ENCODE measurements at regions not wholly inside any gene's neighbourhood (a gene's known extent, or its start where the extent isn't known, plus 50 kb on each side); places are given as distances from the start of the nearest gene placed in this dataset.
"Not testable (repeated sequence)": the region's sequence is repeated elsewhere in the genome, so short reads cannot be mapped to it uniquely, and the experiment has no call there.

GRCh38 chr4:49320725-49321410 is 334.8 kb downstream of the CWH43 start:
- H3K4me3 Mint-ChIP-seq; H4K20me1 ChIP-seq (ENCODE audit: insufficient read depth, low read length); H3K36me3 ChIP-seq (replicated peaks in 1 of 2; ENCODE audit: control insufficient read depth in 1 of 2, insufficient read depth in 2 of 2, low read length in 2 of 2); H2AFZ ChIP-seq (ENCODE audit: insufficient read depth, low read depth, low read length, poor library complexity, severe bottlenecking); H3K4me1 Mint-ChIP-seq; intact Hi-C loops (cut with micrococcal nuclease); H3K79me2 ChIP-seq (ENCODE audit: insufficient read depth, low read length); H3K27ac ChIP-seq (ENCODE audit: low read depth in 1 of 2, low read length in 2 of 2); H3K36me3 Mint-ChIP-seq; H3K27ac Mint-ChIP-seq; H3K27me3 Mint-ChIP-seq (ENCODE audit: low read depth in 3 of 3); H3K4me1 ChIP-seq (ENCODE audit: control insufficient read depth in 1 of 2, insufficient read depth in 2 of 2, low read length in 2 of 2); H3K9ac ChIP-seq (ENCODE audit: insufficient read depth, low read length, poor library complexity, severe bottlenecking); H3K4me2 ChIP-seq (replicated peaks; ENCODE audit: extremely low read depth, low read length, poor library complexity, severe bottlenecking); H3K4me3 ChIP-seq (replicated peaks in 1 of 3; ENCODE audit: low read depth in 2 of 3, low read length in 3 of 3); H3K27me3 ChIP-seq (ENCODE audit: control insufficient read depth in 2 of 2, insufficient read depth in 2 of 2, low read length in 2 of 2); DNase-seq: not testable (repeated sequence)
- H3K9me3 Mint-ChIP-seq: peaks cover 28 to 41% (median 33%) of the 10 kb centered on the region in 7 donors
- H3K9me3 ChIP-seq (replicated peaks in 1 of 2; ENCODE audit: control insufficient read depth in 1 of 2, insufficient read depth in 1 of 2, low read length in 2 of 2): peaks cover 30 to 32% of the 10 kb centered on the region in 2 donors
- 71% methylated on average over 1 of the region's 24 CpGs for WGBS (ENCODE audit: insufficient coverage)

- H3K27me3 ChIP-seq (ENCODE audit: control insufficient read depth in 2 of 2, insufficient read depth in 2 of 2, low read length in 2 of 2); H3K4me3 ChIP-seq (replicated peaks in 1 of 3; ENCODE audit: low read depth in 2 of 3, low read length in 3 of 3); H3K27ac Mint-ChIP-seq; H4K20me1 ChIP-seq (ENCODE audit: insufficient read depth, low read length); H3K36me3 ChIP-seq (replicated peaks in 1 of 2; ENCODE audit: control insufficient read depth in 1 of 2, insufficient read depth in 2 of 2, low read length in 2 of 2); H3K9ac ChIP-seq (ENCODE audit: insufficient read depth, low read length, poor library complexity, severe bottlenecking); H3K27me3 Mint-ChIP-seq (ENCODE audit: low read depth in 3 of 3); H3K27ac ChIP-seq (ENCODE audit: low read depth in 1 of 2, low read length in 2 of 2); H3K4me2 ChIP-seq (replicated peaks; ENCODE audit: extremely low read depth, low read length, poor library complexity, severe bottlenecking); H3K79me2 ChIP-seq (ENCODE audit: insufficient read depth, low read length); H3K4me1 Mint-ChIP-seq; H3K4me3 Mint-ChIP-seq; H3K36me3 Mint-ChIP-seq; DNase-seq; H3K4me1 ChIP-seq (ENCODE audit: control insufficient read depth in 1 of 2, insufficient read depth in 2 of 2, low read length in 2 of 2); intact Hi-C loops (cut with micrococcal nuclease); H2AFZ ChIP-seq (ENCODE audit: insufficient read depth, low read depth, low read length, poor library complexity, severe bottlenecking): not testable (repeated sequence)
- peaks cover 23 to 36% (median 29%) of the 10 kb centered on the region in 7 donors for H3K9me3 Mint-ChIP-seq
- peaks cover 28 to 30% of the 10 kb centered on the region in 2 donors for H3K9me3 ChIP-seq (replicated peaks in 1 of 2; ENCODE audit: control insufficient read depth in 1 of 2, insufficient read depth in 1 of 2, low read length in 2 of 2)
- 85% methylated on average over 6 of the region's 12 CpGs for WGBS (ENCODE audit: insufficient coverage)
These were observed 335.6 kb downstream of the CWH43 start for GRCh38 chr4:49321511-49322300.

GRCh38 chr4:49322610-49323572 is 336.8 kb downstream of the CWH43 start:
- WGBS (ENCODE audit: insufficient coverage): 77% methylated on average over 21 of the region's 22 CpGs
- H3K4me1 ChIP-seq (ENCODE audit: control insufficient read depth in 1 of 2, insufficient read depth in 2 of 2, low read length in 2 of 2); H3K79me2 ChIP-seq (ENCODE audit: insufficient read depth, low read length); H3K4me3 Mint-ChIP-seq; intact Hi-C loops (cut with micrococcal nuclease); H3K4me3 ChIP-seq (replicated peaks in 1 of 3; ENCODE audit: low read depth in 2 of 3, low read length in 3 of 3); H3K4me2 ChIP-seq (replicated peaks; ENCODE audit: extremely low read depth, low read length, poor library complexity, severe bottlenecking); H3K27me3 Mint-ChIP-seq (ENCODE audit: low read depth in 3 of 3); DNase-seq; H3K27ac Mint-ChIP-seq; H3K27me3 ChIP-seq (ENCODE audit: control insufficient read depth in 2 of 2, insufficient read depth in 2 of 2, low read length in 2 of 2); H4K20me1 ChIP-seq (ENCODE audit: insufficient read depth, low read length); H3K27ac ChIP-seq (ENCODE audit: low read depth in 1 of 2, low read length in 2 of 2); H2AFZ ChIP-seq (ENCODE audit: insufficient read depth, low read depth, low read length, poor library complexity, severe bottlenecking); H3K36me3 ChIP-seq (replicated peaks in 1 of 2; ENCODE audit: control insufficient read depth in 1 of 2, insufficient read depth in 2 of 2, low read length in 2 of 2); H3K9ac ChIP-seq (ENCODE audit: insufficient read depth, low read length, poor library complexity, severe bottlenecking); H3K4me1 Mint-ChIP-seq; H3K36me3 Mint-ChIP-seq: not testable (repeated sequence)
- peaks cover 28 to 30% of the 10 kb centered on the region in 2 donors for H3K9me3 ChIP-seq (replicated peaks in 1 of 2; ENCODE audit: control insufficient read depth in 1 of 2, insufficient read depth in 1 of 2, low read length in 2 of 2)
- peaks cover 22 to 34% (median 27%) of the 10 kb centered on the region in 7 donors for H3K9me3 Mint-ChIP-seq

GRCh38 chr4:49323573-49323940 is 337.5 kb downstream of the CWH43 start:
- H3K4me2 ChIP-seq (replicated peaks; ENCODE audit: extremely low read depth, low read length, poor library complexity, severe bottlenecking); DNase-seq; H3K27me3 Mint-ChIP-seq (ENCODE audit: low read depth in 3 of 3); H3K27ac ChIP-seq (ENCODE audit: low read depth in 1 of 2, low read length in 2 of 2); H3K4me1 Mint-ChIP-seq; H3K4me3 Mint-ChIP-seq; H3K27ac Mint-ChIP-seq; H4K20me1 ChIP-seq (ENCODE audit: insufficient read depth, low read length); H3K36me3 ChIP-seq (replicated peaks in 1 of 2; ENCODE audit: control insufficient read depth in 1 of 2, insufficient read depth in 2 of 2, low read length in 2 of 2); H2AFZ ChIP-seq (ENCODE audit: insufficient read depth, low read depth, low read length, poor library complexity, severe bottlenecking); intact Hi-C loops (cut with micrococcal nuclease); H3K9ac ChIP-seq (ENCODE audit: insufficient read depth, low read length, poor library complexity, severe bottlenecking); H3K4me3 ChIP-seq (replicated peaks in 1 of 3; ENCODE audit: low read depth in 2 of 3, low read length in 3 of 3); H3K27me3 ChIP-seq (ENCODE audit: control insufficient read depth in 2 of 2, insufficient read depth in 2 of 2, low read length in 2 of 2); H3K4me1 ChIP-seq (ENCODE audit: control insufficient read depth in 1 of 2, insufficient read depth in 2 of 2, low read length in 2 of 2); H3K79me2 ChIP-seq (ENCODE audit: insufficient read depth, low read length); H3K36me3 Mint-ChIP-seq: not testable (repeated sequence)
- WGBS (ENCODE audit: insufficient coverage): 60% methylated on average over 1 of the region's 10 CpGs
- peaks cover 28 to 30% of the 10 kb centered on the region in 2 donors for H3K9me3 ChIP-seq (replicated peaks in 1 of 2; ENCODE audit: control insufficient read depth in 1 of 2, insufficient read depth in 1 of 2, low read length in 2 of 2)
- H3K9me3 Mint-ChIP-seq: peaks cover 22 to 34% (median 27%) of the 10 kb centered on the region in 7 donors
